H1 (cell line): ENCODE measurements at regions not wholly inside any gene's neighbourhood (a gene's known extent, or its start where the extent isn't known, plus 50 kb on each side); places are given as distances from the start of the nearest gene placed in this dataset.

ENCODE experiments used
- ASH2L ChIP-seq: fragments of 200-600, 300-600 bp; sonication (generic); IDR thresholded peaks from one replicate; pipeline ENCODE4 v1.7.1; 2017; ENCODE audit warnings: low read length
- BACH1 ChIP-seq: IDR thresholded peaks from 2 replicates; pipeline ENCODE4 v1.6.1; 2012; ENCODE audit warnings: low read length, improper control_type of control experiment
- BCL11A ChIP-seq, 2 experiments: IDR thresholded peaks; one replicate each; pipeline ENCODE4 v1.6.1; 2011; ENCODE audit warnings: low read depth in 2 of 2, low read length in 2 of 2, mild to moderate bottlenecking in 2 of 2
- BRCA1 ChIP-seq: IDR thresholded peaks from 2 replicates; pipeline ENCODE4 v1.6.1; 2012; ENCODE audit warnings: low read depth, low read length, improper control_type of control experiment
- RNF2 ChIP-seq: fragments of 200-900, 300-1000 bp; sonication (generic); IDR thresholded peaks from 2 replicates; pipeline ENCODE4 v1.7.1; 2016; ENCODE audit warnings: borderline replicate concordance, low read depth, mild to moderate bottlenecking, antibody characterized with exemption, low read length; ENCODE audit not compliant: poor library complexity, severe bottlenecking; ENCODE audit errors: missing control alignments
- TF ChIP-seq, protein P1 (sequence below): IDR thresholded peaks from 2 replicates; pipeline ENCODE4 v1.6.1; 2012; ENCODE audit warnings: low read length, inconsistent platforms

GRCh38 chr10:121662531-121662930 lies 64.3 kb upstream of the FGFR2 start (continued):
- TF ChIP-seq ASH2L (no peak), BCL11A (IDR thresholded peaks at IDR 0.05; ENCODE audit: low read depth in 2 of 2, low read length in 2 of 2) (no peak), RNF2 (no peak), BACH1 (no peak), BRCA1 (no peak)
- TF ChIP-seq, protein P1, sequence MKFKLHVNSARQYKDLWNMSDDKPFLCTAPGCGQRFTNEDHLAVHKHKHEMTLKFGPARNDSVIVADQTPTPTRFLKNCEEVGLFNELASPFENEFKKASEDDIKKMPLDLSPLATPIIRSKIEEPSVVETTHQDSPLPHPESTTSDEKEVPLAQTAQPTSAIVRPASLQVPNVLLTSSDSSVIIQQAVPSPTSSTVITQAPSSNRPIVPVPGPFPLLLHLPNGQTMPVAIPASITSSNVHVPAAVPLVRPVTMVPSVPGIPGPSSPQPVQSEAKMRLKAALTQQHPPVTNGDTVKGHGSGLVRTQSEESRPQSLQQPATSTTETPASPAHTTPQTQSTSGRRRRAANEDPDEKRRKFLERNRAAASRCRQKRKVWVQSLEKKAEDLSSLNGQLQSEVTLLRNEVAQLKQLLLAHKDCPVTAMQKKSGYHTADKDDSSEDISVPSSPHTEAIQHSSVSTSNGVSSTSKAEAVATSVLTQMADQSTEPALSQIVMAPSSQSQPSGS, result no peak
- TF ChIP-seq, all 59 proteins: peak for 0
